HG02759 (cell line): ENCODE measurements at regions not wholly inside any gene's neighbourhood (a gene's known extent, or its start where the extent isn't known, plus 50 kb on each side); places are given as distances from the start of the nearest gene placed in this dataset.
"Not testable (repeated sequence)": the region's sequence is repeated elsewhere in the genome, so short reads cannot be mapped to it uniquely, and the experiment has no call there.

Source experiments
- ATAC-seq: cut with Tn5 transposase; IDR thresholded peaks from one replicate; pipeline ENCODE4 v1.9.1; 2021; ENCODE audit warnings: mild to moderate bottlenecking, moderate library complexity; ENCODE audit not compliant: unreplicated experiment

DNA sequence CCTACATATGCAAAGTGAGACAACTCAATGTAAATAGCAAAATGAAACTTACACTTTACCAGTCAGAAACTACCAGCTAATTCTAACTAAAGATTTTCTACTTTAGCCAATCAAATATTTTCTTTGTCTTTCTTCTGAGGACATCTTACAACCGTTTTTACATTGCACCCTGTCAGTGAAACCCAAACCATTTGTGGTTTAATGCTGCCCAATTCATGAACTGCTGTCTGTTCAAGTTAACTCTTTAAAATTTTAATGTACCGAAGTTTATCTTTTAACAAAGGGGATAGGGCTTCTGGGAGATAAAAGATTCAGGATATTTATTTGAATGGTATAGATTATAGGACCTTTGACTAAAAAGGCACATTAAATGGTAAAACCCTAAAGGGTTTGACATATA lies 121.3 kb upstream of the HDDC2 start:
- no peak for ATAC-seq

DNA sequence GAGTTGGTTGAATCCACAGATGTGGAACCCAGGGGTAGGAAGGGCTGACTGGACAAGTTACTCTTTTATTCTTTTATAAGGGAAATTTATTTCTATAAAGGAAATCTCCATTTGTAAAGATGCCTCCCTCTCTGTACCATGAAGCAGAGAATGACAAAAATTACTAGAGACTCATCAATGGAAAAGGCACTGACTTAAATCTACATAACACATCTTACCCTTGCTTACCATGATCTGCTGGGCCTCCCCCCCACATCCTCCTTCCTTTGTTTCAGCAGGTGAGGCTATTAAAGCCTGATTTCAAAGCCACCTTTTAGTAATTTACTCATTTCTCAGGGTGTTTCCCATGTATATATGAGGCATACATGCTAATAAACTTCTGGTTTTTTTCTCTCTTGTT lies 130.2 kb upstream of the HDDC2 start:
- no peak for ATAC-seq

DNA sequence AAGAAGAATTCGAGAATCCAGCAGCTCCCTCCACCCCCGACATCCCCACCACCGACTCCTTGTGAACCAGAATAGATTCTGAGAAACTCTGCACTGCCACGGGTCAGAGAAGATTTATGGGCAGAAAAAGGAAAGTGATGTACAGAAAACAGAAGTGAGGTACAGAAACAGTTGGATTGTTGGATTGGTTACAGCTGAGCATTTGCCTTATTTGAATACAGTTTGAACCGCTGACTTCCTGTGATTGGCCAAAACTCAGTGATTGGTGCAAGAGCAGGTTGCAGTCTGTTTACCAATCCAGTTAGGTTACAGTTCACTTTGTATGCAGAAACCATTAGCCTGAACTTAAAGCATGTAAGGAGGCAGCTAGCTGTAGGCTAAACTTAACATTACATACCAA lies 131.2 kb upstream of the HDDC2 start:
- ATAC-seq: no peak

DNA sequence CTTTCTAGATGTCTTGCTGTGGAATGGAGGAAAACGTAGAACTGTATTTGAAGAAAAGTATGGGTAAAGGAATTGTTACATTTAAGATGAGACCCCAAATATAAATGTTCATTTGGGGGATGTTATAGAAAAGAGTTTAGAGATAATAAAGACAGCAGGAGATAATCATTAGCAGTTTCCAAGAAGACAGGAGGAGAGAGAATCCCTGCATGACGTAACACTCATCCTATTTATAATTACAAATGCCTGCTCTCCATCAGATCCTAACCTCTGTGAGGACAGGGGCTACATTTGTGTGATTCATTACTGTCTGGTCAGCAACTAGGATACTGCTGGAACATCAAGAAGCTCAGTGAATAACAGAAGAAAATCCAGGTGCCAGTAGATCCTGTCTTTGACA lies 133.0 kb upstream of the HDDC2 start:
- no peak for ATAC-seq

DNA sequence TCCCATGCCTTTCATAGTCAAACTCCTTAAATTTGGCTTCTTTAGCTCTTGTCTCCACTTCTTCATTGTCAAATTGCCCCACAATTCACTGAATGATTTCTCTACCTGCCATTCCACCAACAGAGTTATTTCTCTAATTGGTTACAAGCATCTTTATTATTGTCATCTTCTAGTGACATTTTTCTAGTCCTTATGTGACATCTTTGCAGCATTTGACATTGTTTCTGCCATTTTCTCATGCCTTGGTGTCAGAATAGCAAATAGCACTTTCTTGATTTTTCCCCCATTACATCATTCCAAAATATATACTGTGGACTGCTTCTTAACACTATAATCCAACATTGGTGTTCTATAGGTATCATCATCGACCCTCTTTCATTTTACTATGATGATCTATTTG lies 137.7 kb upstream of the HDDC2 start:
- ATAC-seq: no peak

DNA sequence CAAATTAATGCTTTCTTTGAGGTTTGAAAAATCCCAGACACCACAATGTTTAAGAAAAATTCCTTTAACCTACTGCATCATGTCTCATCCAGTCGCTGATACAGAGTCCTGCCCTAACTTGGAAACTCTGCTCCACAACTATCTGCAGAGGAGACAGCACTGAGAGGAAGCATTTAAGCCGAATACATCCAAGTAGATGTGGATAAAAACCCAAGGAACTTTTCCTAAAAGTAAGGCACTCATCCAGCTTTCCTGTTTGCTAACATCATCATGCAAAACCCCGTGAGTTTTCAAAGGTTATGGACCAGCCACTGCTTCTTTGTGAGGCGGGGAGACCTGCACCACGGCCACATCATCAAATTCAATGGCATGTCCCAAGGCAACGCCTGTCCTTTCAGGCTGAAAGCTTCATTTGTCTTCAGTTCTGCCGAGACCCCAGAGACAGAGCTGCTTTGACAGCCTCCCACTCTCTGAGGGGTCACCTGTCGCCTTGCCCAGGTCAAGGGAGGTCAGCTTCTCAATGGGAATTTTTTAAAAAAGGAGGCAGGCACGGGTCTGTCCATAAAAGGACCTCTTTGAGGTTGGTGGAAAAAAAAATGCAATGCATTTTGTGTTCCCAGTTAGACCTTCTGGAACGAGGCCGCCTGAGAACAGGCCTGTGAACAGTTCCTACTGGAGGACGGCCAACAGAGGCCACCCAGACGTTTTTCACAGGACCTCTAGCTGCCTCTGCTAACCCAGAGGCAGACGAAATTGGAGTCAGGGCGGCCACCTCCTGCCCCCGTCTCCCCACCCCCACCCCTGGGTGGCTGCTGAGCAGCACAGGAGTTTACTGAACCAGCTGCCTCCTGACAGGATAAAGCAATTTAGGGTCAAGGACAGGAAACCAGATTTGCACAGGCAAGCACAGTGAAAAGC lies 142.5 kb upstream of the HDDC2 start:
- no peak for ATAC-seq

DNA sequence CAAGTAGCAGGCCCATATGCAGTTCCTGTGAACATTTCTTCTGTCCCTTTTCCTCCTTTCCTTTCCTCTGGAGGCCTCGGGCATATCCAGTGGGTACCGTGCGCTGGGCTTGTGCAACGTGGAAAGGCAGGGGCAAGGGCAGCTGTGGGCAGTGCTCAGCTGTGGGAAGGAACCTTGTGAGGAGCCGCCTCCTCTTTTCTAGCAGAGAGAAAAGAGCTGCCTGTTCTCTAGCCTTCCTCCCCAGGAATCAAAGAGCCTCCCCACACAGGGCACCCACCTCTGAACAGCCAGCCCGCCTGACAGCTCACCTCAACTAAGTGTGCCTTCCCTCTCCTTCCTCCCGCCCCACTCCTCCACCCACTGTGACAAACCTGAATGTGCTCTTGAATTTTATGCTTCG lies 143.3 kb upstream of the HDDC2 start:
- ATAC-seq: no peak

DNA sequence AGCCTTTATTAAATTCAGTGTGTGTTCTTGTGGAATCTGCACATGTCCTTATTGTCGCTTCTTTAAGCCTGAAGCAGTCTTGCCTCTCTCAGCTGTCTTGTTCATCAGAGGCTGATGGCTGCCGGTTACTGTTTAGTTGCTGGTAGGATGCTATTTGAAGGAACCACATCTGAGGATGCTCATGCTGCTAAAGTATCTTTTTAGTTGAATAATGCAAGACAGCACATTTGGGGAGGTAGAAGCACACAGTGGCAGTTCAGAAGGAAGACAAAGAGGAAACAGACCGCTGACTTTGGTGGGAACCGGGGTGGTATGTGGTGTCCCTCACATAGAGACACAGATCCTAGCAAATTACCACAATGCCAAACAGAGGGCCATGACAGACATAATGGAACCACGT lies 144.2 kb upstream of the HDDC2 start:
- ATAC-seq: no peak

DNA sequence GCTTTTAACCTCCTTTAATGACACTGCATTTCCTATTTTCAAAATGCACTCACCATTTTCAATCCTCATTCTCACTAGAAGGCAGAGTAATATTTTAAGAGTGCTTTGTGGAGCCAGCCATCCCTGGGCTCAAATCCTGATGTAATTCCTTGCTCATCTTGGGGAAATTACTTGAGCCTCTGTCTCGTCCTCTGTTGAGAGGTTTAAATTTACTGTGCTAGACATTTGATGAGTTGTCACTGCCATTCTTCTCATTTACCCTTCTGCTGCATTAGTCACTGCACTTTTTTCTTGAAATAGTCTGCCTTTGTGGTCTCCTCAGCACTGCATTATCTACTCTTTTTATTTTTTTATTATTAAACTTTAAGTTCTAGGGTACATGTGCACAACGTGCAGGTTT lies 150.0 kb upstream of the HDDC2 start:
- no peak for ATAC-seq

DNA sequence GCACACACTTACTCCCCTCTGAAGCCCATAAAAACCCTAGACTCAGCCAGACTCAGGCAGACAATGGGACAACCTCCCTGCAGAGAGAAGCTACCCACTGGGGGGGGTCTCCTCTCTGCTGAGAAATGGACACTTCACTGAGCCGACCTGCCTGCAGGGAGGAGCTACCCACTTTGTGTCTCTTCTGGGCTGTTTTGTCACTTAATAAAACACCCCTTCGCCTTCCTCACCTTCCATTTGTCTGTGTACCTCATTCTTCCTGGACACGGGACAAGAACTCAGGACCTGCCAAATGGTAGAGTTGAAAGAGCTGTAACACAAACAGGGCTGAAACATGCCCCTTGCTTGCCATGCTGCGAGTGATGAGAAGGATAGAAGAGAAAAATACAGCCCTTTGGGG lies 151.7 kb upstream of the HDDC2 start:
- no peak for ATAC-seq

DNA sequence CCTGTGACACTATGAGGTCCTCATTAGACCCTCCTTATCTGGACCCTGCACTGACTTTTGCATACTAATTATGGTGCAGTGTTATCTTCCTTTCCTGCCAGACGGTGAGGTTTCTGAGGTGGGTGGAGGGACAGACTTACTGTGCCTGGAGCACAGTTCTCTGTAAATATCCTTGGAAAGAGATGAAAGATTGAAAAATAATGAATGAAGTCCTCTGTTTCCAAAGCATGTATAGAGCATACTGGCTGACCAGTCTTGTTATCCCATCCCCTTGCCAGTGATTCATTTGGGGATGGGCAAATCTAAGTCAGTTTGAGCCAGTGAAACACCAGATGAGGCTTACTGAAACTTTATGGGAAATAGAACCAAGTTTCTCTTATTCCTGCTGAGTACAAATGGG lies 152.6 kb upstream of the HDDC2 start:
- ATAC-seq: no peak

DNA sequence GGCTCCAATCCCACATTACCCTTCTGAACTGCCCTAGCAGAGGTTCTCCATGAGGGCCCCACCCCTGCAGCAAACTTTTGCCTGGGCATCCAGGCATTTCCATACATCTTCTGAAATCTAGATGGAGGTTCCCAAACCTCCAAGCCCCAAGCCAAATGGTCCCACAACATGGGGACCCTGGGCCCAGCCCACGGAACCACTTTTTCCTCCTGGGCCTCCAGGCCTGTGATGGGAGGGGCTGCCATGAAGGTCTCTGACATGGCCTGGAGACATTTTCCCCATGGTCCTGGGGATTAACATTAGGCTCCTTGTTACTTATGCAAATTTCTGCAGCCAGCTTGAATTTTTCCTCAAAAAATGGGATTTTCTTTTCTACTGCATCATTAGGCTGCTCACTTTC lies 156.7 kb upstream of the HDDC2 start:
- not testable (repeated sequence) for ATAC-seq

DNA sequence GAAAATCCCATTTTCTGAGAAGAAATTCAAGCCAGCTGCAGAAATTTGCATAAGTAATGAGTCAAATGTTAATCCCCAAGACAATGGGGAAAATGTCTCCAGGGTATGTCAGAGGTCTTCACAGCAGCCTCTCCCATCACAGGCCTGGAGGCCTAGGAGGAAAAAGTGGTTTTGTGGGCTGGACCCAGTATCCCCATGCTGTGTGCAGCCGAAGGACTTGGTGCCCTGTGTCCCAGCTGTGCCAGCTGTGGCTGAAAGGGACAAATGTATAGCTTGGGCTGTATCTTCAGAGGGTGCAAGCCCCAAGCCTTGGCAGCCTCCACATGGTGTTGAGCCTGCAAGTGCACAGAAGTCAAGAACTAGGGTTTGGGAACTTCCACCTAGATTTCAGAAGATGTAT lies 163.6 kb upstream of the HDDC2 start:
- ATAC-seq: not testable (repeated sequence)

DNA sequence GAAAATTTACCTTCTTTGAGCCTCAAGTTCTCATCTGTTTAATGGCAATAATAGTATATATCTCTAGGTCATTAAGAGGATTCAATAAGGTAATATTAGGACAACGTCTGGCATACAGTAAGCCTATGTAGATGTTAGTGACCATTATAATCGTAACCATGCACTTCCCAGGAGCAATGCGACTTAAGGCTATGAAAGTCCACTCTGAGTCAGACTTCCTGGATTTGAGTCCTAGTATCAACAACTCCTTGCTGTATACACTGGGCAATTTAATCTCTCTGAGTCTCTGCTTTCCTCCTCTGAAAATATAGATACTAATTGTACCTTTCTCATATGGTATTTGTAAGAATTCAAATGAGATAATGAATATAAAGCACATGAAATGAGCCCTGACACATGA lies 168.1 kb upstream of the HDDC2 start:
- no peak for ATAC-seq

DNA sequence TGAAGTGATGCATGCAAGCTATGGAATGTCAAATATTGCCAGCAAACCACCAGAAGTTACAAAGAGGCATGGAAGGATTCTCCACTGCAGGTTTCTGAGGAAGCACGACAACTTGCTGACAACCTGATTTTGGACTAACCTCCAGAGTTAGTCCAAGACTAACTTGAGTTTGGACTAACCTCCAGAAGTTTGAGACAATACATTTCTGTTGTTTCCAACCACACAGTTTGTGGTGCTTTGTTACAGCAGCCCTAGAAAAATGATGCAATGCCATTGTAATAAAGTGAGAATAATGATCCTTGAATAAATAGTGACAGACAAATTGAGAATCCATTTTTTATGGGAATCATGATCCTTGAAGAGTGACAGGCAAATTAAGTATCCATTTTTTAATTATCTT lies 169.9 kb upstream of the HDDC2 start:
- no peak for ATAC-seq

DNA sequence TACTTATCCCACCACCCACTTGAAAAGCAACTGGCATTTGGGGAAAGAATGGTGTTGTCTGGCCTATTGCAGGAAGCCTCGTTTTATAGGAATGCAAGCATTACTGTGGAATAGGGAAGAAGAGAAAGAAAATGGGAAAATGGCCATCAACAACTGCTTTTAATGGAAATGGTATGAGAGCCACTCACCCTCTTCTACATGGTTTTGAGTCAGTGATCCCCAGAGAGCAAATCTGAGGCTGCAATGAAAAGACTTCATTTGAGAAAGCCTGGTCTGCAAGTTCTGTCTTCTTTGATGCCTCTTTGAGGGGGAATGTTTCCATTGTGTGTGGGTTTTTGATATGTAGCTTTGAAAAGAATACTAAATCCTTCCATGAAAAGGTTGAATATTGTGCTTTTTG lies 172.3 kb upstream of the HDDC2 start:
- ATAC-seq: no peak

DNA sequence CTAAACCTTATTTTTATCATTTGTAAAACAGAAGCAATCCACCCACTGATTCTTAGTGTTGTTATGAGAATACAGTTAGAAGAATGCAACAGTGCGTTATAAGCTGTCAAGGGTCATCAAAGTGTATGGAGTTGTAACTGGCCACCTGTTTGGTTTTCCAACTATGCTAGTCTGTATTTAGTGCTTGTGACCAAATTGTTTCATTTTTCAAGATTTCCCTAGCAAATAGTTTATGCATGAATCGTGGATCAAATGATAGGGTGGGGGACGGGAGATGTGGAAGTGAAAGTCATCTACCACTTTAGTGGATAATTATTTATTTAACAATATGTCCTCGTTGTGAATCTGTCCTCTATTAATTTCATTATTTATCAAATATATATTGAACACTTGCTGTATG lies 175.4 kb upstream of the HDDC2 start:
- ATAC-seq: no peak

DNA sequence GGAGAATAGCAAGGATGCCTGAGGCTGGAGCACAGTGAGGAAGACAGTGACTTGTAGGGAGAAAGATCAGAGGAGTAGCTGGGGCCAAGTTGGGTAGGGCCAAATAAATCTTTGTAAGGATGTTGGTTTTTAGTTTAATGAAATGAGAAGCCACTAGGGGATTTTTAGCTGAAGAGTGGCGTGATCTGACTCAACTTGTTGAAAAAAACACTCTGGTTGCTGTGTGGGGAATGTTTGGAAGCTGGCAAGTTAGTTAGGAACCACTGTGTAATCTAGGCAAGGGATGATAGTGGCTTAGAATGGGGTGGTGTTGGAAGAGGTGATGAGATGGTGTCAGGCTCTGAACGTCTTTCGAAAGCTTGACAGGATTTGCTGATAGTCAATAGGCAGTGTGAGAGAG lies 176.1 kb upstream of the HDDC2 start:
- ATAC-seq: no peak

DNA sequence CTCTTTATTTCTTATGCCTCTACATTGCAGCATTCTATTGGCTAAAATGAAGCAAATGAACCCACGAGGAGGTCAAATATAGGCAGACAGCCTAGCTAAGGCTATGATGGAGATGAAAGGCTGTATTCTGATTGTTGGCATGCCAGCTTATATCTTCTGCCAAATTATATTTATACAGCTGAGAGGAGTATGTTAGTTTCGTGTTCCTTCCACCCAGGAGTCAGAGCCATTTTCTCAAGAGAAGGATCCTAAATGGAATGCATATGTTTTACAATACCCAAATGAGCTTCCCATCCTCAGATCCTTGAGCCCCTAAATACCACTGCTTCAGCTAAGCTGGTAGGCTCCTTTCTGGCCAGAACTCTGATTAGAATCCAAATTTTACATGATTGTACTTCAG lies 178.4 kb upstream of the HDDC2 start:
- ATAC-seq: no peak

DNA sequence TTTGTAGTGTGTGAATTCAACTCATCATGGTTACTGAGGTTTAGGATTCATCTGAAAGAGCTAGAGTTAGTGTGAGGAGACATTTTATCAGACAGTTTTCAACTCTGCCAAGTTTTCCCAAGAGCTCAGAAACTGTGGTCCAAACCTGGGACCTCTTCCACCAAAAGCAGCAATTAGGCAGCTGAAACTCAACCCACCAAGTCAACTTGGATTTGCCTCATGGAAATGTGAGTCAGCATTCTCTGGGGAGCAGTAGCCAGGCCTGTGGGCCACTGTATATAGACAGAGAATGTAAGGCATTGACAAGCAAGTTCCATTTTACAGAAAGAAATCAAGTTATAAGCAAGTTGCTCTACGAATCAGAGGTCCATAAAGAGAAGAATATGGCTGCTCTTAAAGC lies 178.8 kb upstream of the HDDC2 start:
- ATAC-seq: no peak

DNA sequence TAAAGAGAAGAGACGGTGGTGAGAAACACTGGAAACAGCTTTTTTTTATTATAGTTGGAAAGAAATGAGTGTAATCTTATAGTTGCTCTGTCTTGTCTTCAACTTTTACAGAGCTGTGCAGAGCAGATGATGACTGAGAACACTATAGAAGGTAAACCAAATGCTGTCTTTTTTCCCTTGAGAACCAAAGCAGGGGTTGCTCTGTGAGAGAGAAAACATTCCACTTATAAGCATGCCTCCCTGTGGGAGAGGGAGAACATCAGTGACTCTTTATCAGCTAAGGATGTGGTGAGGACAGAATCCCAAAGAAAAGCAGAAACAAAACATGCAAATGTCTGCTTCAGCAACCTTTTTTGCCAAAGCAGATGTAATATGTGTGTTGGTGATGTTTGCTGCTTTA lies 179.3 kb upstream of the HDDC2 start:
- no peak for ATAC-seq

DNA sequence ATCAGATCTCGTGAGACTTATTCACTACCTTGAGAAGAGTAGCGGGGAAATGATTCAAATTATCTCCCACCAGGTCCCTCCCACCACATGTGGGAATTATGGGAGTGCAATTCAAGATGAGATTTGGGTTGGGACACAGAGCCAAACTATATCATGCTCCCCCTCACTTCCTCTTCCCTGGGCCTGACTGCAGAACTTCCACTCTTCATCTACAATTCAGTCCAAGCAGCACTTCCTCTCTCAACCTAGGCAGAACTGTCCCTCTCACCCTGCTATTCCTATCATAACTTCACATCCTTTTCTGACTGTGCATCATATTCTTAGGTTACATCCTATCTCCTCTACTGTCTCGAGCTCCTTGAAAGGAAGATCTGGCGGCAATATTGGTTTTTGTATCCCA lies 184.0 kb upstream of the HDDC2 start:
- no peak for ATAC-seq

DNA sequence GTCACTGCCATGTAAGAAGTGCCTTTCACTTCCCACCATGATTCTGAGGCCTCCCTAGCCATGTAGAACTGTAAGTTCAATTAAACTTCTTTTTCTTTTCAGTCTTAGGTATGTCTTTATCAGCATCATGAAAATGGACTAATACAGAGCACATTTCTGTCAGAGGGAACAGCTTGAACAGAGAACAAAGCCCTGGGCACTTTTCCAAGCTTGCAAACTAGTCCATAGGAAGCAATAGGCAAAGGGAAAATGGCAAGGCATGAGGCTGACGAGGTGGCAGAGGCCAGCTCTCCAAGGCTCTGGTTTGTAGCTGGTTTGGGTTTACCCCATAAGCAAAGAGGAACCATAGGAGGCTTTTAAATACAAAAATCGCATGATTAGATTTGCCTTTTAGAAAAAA lies 185.1 kb upstream of the HDDC2 start:
- no peak for ATAC-seq
